Nephron (organoid): ENCODE measurements at regions not wholly inside any gene's neighbourhood (a gene's known extent, or its start where the extent isn't known, plus 50 kb on each side); places are given as distances from the start of the nearest gene placed in this dataset.

Experiments used
- H3K27ac Mint-ChIP-seq, 3 experiments: 2 replicates each; pipeline ENCODE4 v1.8.0; 2020; ENCODE audit warnings: mixed read lengths in 3 of 3, mild to moderate bottlenecking in 2 of 3, moderate library complexity in 1 of 3
- H3K27me3 Mint-ChIP-seq: 2 replicates; pipeline ENCODE4 v1.8.0; 2021; ENCODE audit warnings: low read depth, mild to moderate bottlenecking, moderate library complexity, mixed read lengths
- H3K36me3 Mint-ChIP-seq: 2 replicates; pipeline ENCODE4 v1.8.0; 2020; ENCODE audit warnings: low read depth, mixed read lengths
- H3K4me1 Mint-ChIP-seq: 2 replicates; pipeline ENCODE4 v1.8.0; 2020; ENCODE audit warnings: mixed read lengths
- H3K4me3 Mint-ChIP-seq, 3 experiments: 2 replicates each; pipeline ENCODE4 v1.8.0; 2020; ENCODE audit warnings: mild to moderate bottlenecking in 3 of 3, mixed read lengths in 3 of 3, moderate library complexity in 2 of 3
- H3K9me3 Mint-ChIP-seq: 2 replicates; pipeline ENCODE4 v1.8.0; 2020; ENCODE audit warnings: mixed read lengths
- TF ChIP-seq, protein P1 (sequence below), 3 experiments: fragments of 200-600 bp; sonication (generic); IDR thresholded peaks; one replicate each; pipeline ENCODE4 v1.5.0; 2021; ENCODE audit warnings: antibody characterized with exemption in 3 of 3; ENCODE audit not compliant: unreplicated experiment in 3 of 3

DNA sequence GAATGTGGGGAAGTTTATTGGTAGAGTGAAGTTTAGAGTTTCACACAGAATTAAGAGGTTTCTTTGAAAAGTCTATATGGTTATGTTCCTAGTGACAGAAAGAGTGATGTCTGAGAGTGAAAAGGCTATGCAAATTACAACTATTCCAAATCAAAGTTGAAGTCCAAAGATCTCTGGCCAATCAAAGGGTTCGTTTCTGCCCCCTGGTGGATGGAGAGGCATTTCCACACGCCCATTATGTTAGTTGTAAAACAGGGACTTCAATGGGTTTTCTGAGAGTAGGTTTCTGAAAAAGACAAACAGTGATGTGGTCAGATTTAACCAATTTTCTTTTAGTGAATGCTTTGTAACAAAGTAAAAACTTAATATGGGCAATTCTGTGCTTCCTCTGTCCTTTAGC, 441.5 kb upstream of the POU3F3 start:
- Mint-ChIP-seq H3K36me3 (no peaks in the 10 kb centered on the region), H3K4me3 (no peak overlapping the region), H3K27ac (no peak overlapping the region), H3K27me3 (peaks cover 18% of the 10 kb centered on the region), H3K9me3 (no peaks in the 10 kb centered on the region), H3K4me1 (no peaks in the 10 kb centered on the region)
- TF ChIP-seq, protein P1, sequence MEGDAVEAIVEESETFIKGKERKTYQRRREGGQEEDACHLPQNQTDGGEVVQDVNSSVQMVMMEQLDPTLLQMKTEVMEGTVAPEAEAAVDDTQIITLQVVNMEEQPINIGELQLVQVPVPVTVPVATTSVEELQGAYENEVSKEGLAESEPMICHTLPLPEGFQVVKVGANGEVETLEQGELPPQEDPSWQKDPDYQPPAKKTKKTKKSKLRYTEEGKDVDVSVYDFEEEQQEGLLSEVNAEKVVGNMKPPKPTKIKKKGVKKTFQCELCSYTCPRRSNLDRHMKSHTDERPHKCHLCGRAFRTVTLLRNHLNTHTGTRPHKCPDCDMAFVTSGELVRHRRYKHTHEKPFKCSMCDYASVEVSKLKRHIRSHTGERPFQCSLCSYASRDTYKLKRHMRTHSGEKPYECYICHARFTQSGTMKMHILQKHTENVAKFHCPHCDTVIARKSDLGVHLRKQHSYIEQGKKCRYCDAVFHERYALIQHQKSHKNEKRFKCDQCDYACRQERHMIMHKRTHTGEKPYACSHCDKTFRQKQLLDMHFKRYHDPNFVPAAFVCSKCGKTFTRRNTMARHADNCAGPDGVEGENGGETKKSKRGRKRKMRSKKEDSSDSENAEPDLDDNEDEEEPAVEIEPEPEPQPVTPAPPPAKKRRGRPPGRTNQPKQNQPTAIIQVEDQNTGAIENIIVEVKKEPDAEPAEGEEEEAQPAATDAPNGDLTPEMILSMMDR (IDR thresholded peaks at IDR 0.05; ENCODE audit: unreplicated experiment in 3 of 3): peak; percentile 48 to 62 (median 52)

DNA sequence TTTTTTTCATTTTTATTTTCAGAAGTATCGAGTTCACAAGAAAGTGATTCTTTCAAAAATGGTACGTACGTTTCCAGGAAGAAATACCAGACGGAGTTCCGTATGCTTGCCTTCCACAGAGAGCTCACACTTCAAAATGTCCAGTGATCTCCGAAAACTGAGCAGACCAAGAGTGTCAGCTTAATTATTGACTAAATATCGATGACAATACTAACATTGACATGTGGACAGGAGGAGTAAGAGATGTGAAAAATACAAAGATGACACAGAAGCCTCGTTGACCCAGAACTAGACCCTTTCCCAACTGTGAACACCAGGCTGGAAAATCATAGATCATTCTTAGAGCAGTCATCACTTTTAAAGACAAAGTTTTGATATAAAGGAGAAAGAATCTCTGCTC, 440.0 kb upstream of the POU3F3 start:
- TF ChIP-seq, protein P1 (IDR thresholded peaks at IDR 0.05; ENCODE audit: unreplicated experiment in 3 of 3): no peak
- Mint-ChIP-seq H3K4me3 (peak overlapping the region in 1 of 3 experiments; percentile 10), H3K9me3 (no peaks in the 10 kb centered on the region), H3K36me3 (no peaks in the 10 kb centered on the region), H3K27ac (no peak overlapping the region), H3K4me1 (no peaks in the 10 kb centered on the region), H3K27me3 (peaks cover 18% of the 10 kb centered on the region)

GRCh38 chr2:104415284-104415683, 438.6 kb upstream of the POU3F3 start:
- Mint-ChIP-seq H3K36me3 (no peaks in the 10 kb centered on the region), H3K27ac (no peak overlapping the region), H3K4me3 (no peak overlapping the region), H3K27me3 (peaks cover 18% of the 10 kb centered on the region), H3K9me3 (no peaks in the 10 kb centered on the region), H3K4me1 (no peaks in the 10 kb centered on the region)
- TF ChIP-seq, protein P1 (IDR thresholded peaks at IDR 0.05; ENCODE audit: unreplicated experiment in 3 of 3): no peak

DNA sequence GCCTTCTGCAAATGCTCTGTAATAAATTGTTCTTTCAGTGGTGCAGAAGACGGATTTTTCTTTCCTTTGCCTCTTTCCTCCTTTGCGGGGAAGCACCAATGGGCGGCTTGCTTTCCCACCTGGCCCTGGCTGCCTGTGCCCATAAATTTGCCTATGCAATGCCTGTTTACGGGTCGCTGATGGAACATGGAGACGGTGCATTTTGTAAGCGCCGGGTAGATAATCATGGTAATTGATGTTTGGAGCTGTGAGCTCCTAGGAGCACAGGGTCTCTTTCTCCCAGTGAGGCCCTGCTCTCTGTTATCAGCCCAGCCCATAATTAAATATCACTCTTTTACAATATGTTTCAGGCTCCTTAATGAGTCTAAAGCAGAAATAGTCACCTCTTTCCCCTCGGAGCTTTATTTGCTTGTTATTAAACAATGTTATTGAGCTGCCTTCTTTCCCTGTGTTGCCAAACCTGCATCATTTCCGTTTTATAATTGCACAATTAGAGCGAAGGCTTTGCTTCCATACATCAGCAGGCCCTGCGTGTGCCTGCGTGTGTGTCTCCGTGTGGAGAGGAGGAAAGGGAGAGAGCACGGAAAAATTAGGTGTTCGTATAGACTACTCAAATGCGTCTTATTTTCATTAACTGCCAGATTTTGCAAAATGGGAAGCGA, 437.4 kb upstream of the POU3F3 start:
- H3K4me3 Mint-ChIP-seq: no peak overlapping the region
- TF ChIP-seq, protein P1 (IDR thresholded peaks at IDR 0.05; ENCODE audit: unreplicated experiment in 3 of 3): no peak
- H3K27me3 Mint-ChIP-seq: peaks cover 18% of the 10 kb centered on the region
- H3K4me1 Mint-ChIP-seq: no peaks in the 10 kb centered on the region
- H3K27ac Mint-ChIP-seq: no peak overlapping the region
- no peaks in the 10 kb centered on the region for H3K9me3 Mint-ChIP-seq
- no peaks in the 10 kb centered on the region for H3K36me3 Mint-ChIP-seq

DNA sequence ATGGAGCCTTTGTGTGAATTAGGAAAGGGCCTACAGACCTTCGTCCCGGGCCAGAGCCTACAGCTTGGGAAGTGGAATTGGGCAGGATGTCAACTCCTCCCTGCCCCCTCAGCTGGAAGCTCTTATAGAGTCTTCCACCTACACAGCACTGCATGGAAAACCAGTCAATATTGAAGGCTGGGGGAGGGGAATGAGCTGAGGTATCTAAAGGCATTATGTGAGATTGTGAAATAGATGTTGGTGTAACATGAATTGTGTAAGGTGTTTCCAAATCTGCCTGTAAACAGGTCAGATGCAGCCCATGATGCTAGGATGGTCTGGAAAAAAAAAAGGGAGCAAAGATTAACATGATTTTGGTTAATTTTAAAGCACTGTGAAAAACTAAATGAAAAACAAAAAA, 433.5 kb upstream of the POU3F3 start:
- Mint-ChIP-seq H3K27ac (no peak overlapping the region), H3K9me3 (no peaks in the 10 kb centered on the region), H3K27me3 (peaks cover 7% of the 10 kb centered on the region), H3K4me1 (no peaks in the 10 kb centered on the region), H3K4me3 (no peak overlapping the region), H3K36me3 (no peaks in the 10 kb centered on the region)
- TF ChIP-seq, protein P1 (IDR thresholded peaks at IDR 0.05; ENCODE audit: unreplicated experiment in 3 of 3): no peak

DNA sequence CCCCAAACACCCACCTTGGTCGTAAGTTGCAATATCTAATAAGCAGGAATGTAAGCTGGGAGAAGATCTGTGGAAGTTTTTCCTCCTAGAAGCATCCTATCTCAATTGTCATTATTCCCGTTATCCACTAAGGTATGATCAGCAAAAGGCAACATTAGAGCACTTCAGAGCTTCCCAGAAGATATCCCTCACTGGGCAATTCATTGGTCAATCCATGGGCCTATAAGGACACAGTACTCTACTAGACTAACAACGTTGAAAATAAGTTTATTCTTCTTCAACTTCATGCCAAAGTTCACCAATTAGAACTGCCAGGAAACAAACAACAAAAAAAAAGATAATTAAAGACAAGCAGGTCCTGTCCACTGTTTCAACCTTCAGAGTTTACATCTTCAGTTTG, 433.0 kb upstream of the POU3F3 start:
- Mint-ChIP-seq H3K27me3 (peaks cover 4% of the 10 kb centered on the region), H3K9me3 (no peaks in the 10 kb centered on the region), H3K4me3 (no peak overlapping the region), H3K27ac (no peak overlapping the region), H3K4me1 (no peaks in the 10 kb centered on the region), H3K36me3 (no peaks in the 10 kb centered on the region)
- TF ChIP-seq, protein P1 (IDR thresholded peaks at IDR 0.05; ENCODE audit: unreplicated experiment in 3 of 3): no peak
